ENCODE measurements at regions not wholly inside any gene's neighbourhood (a gene's known extent, or its start where the extent isn't known, plus 50 kb on each side); places are given as distances from the start of the nearest gene placed in this dataset.

- DNase-seq (ENCODE audit: low read depth): no peak
- no peak for TF ChIP-seq CTCF (IDR thresholded peaks at IDR 0.05; ENCODE audit: insufficient read depth, low read length)
These were observed 153.8 kb upstream of the CMC1 start for GRCh38 chr3:28087591-28087990.

GRCh38 chr3:28088811-28089526 is 152.4 kb upstream of the CMC1 start:
- no peak overlapping the region for H3K4me3 ChIP-seq (ENCODE audit: low read depth, low read length)
- no peak for DNase-seq (ENCODE audit: low read depth)
- no peak for TF ChIP-seq CTCF (IDR thresholded peaks at IDR 0.05; ENCODE audit: insufficient read depth, low read length)

More at GRCh38 chr3:28087591-28087990, 153.8 kb upstream of the CMC1 start:
- no peak overlapping the region for H3K4me3 ChIP-seq (ENCODE audit: low read depth, low read length)

GRCh38 chr3:28089527-28089897 is 151.9 kb upstream of the CMC1 start:
- H3K4me3 ChIP-seq (ENCODE audit: low read depth, low read length): no peak overlapping the region
- TF ChIP-seq CTCF (IDR thresholded peaks at IDR 0.05; ENCODE audit: insufficient read depth, low read length): no peak
- DNase-seq (ENCODE audit: low read depth): no peak

- no peak for TF ChIP-seq CTCF (IDR thresholded peaks at IDR 0.05; ENCODE audit: insufficient read depth, low read length)
- DNase-seq (ENCODE audit: low read depth): no peak
- no peak overlapping the region for H3K4me3 ChIP-seq (ENCODE audit: low read depth, low read length)
These were observed 142.1 kb upstream of the CMC1 start for GRCh38 chr3:28099296-28099695.

GRCh38 chr3:28101705-28102104 is 139.7 kb upstream of the CMC1 start:
- no peak for DNase-seq (ENCODE audit: low read depth)
- no peak for TF ChIP-seq CTCF (IDR thresholded peaks at IDR 0.05; ENCODE audit: insufficient read depth, low read length)
- no peak overlapping the region for H3K4me3 ChIP-seq (ENCODE audit: low read depth, low read length)

GRCh38 chr3:28103861-28104260 is 137.6 kb upstream of the CMC1 start:
- no peak for TF ChIP-seq CTCF (IDR thresholded peaks at IDR 0.05; ENCODE audit: insufficient read depth, low read length)
- no peak overlapping the region for H3K4me3 ChIP-seq (ENCODE audit: low read depth, low read length)
- DNase-seq (ENCODE audit: low read depth): no peak
